ENCODE measurements at regions not wholly inside any gene's neighbourhood (a gene's known extent, or its start where the extent isn't known, plus 50 kb on each side); places are given as distances from the start of the nearest gene placed in this dataset.

DNA sequence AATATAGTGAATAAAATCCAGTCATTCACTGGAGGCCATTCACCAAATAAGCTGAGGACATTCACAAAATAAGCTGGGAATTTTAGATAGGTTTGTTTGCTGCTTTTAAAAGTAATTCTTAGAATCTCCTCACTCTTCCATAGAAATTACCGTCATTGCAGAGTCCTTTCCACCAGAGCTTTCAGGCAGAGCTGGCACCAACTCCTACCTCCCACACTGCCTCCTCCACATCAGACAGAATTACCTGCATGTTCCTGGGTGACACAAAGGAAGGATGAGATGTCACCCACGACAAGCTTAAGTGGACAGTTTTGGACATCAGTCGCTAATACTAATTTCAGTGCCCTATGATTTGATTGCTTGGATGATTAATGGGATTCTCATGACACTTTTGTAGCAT, 1113.2 kb downstream of the IGSF11 start:
- no peak for TF ChIP-seq EZH2 (IDR thresholded peaks at IDR 0.05; ENCODE audit: insufficient read depth, poor library complexity, severe bottlenecking)
- TF ChIP-seq EZH2phosphoT487 (IDR thresholded peaks at IDR 0.05; ENCODE audit: insufficient read depth, low read depth), result no peak

Data from GM23248 (cell line).